HepG2 (cell line): ENCODE measurements at regions not wholly inside any gene's neighbourhood (a gene's known extent, or its start where the extent isn't known, plus 50 kb on each side); places are given as distances from the start of the nearest gene placed in this dataset.

Experiments
- ATAC-seq: fragments of 200-7000 bp; cut with Tn5 transposase; 3 replicates; pipeline ENCODE4 v1.9.1; 2020; ENCODE audit warnings: mild to moderate bottlenecking, moderate library complexity
- BruUV-seq: library from RNA; stranded (reverse); fragments of 400-500 nt; replicated peaks from 2 replicates; lab custom pipeline; 2021; lab: Mats Ljungman, UMichigan
- CTCF ChIA-PET: fragments of 300-600 bp; formaldehyde crosslinking; extraction: SDS; loops from one replicate; lab custom pipeline; 2021; ENCODE audit warnings: low total read pairs, inconsistent platforms, low intra/inter-chr PET ratio; lab: Yijun Ruan, JAX
- POLR2A ChIA-PET: fragments of 350-600 bp; sonication (Branson Sonifier 250); formaldehyde crosslinking; loops from one replicate; lab custom pipeline; 2020; ENCODE audit warnings: antibody characterized with exemption, inconsistent platforms; lab: Yijun Ruan, JAX
- DNase-seq: peaks from one replicate; pipeline ENCODE4 v3.0.0-alpha.2; 2015; ENCODE audit warnings: low spot score
- FAIRE-seq: peaks from 3 replicates; lab custom pipeline; 2011; peaks lifted over from hg19 to GRCh38; lab: Jason Lieb, UNC
- H2AFZ ChIP-seq: one replicate; pipeline ENCODE4 v1.6.1; 2011; ENCODE audit warnings: low read length, inconsistent platforms
- H3K27ac ChIP-seq: fragments of 300-600 bp; 3 replicates; pipeline ENCODE4 v1.8.0; 2011; ENCODE audit warnings: mixed run types, mild to moderate bottlenecking, mixed read lengths, low read length, inconsistent platforms; ENCODE audit not compliant: insufficient read depth; ENCODE audit errors: extremely low read length
- H3K27me3 ChIP-seq, 2 experiments: fragments of 200-600 bp in 1 of 2; 2 replicates in 1 of 2; 3 replicates in 1 of 2; pipeline versions ENCODE4 v1.6.0 to v1.8.0; 2011; ENCODE audit warnings: low read length in 2 of 2, mild to moderate bottlenecking in 2 of 2, moderate library complexity in 2 of 2, inconsistent platforms in 1 of 2; ENCODE audit not compliant: insufficient read depth in 2 of 2, control insufficient read depth in 1 of 2
- H3K36me3 ChIP-seq, 2 experiments: fragments of 200-600 bp in 1 of 2; replicated peaks in 1 of 2; 2 replicates in 1 of 2; 3 replicates in 1 of 2; pipeline versions ENCODE4 v1.5.1 to v1.8.0; 2011; ENCODE audit warnings: low read length in 2 of 2, inconsistent platforms in 1 of 2; ENCODE audit not compliant: insufficient read depth in 2 of 2, control insufficient read depth in 1 of 2
- H3K4me1 ChIP-seq: 2 replicates; pipeline ENCODE4 v1.5.1; 2012; ENCODE audit warnings: low read length, inconsistent platforms; ENCODE audit not compliant: insufficient read depth
- H3K4me2 ChIP-seq: 2 replicates; pipeline ENCODE4 v1.6.0; 2011; ENCODE audit warnings: low read depth, low read length, inconsistent platforms
- H3K4me3 ChIP-seq, 3 experiments: fragments of 200-600 bp in 1 of 3; sonication (generic), shearing (Covaris generic) in 1 of 3; replicated peaks in 1 of 3; 2 replicates each; pipeline ENCODE4 v1.5.1; 2011 to 2016; ENCODE audit warnings: low read length in 3 of 3, inconsistent platforms in 2 of 3, low read depth in 2 of 3, mild to moderate bottlenecking in 2 of 3, control low read depth in 1 of 3, mixed read lengths in 1 of 3; ENCODE audit not compliant: insufficient read depth in 1 of 3
- H3K79me2 ChIP-seq: one replicate; pipeline ENCODE4 v1.6.1; 2011; ENCODE audit warnings: low read length, inconsistent platforms; ENCODE audit not compliant: insufficient read depth
- H3K9ac ChIP-seq: 2 replicates; pipeline ENCODE4 v1.6.0; 2011; ENCODE audit warnings: mild to moderate bottlenecking, low read depth, low read length, inconsistent platforms; ENCODE audit not compliant: insufficient read depth
- H3K9me3 ChIP-seq: 2 replicates; pipeline ENCODE4 v1.5.1; 2012; ENCODE audit warnings: mild to moderate bottlenecking, low read length
- H4K20me1 ChIP-seq: 2 replicates; pipeline ENCODE4 v1.6.0; 2011; ENCODE audit warnings: inconsistent platforms, mild to moderate bottlenecking, low read length, moderate library complexity; ENCODE audit not compliant: insufficient read depth
- ADNP ChIP-seq: sonication (generic); formaldehyde crosslinking; IDR thresholded peaks from 2 replicates; pipeline ENCODE4 v1.4.0; 2020; ENCODE audit warnings: missing genetic modification reagents
- DBP ChIP-seq: sonication (generic); formaldehyde crosslinking; IDR thresholded peaks from 2 replicates; pipeline ENCODE4 v1.4.0; 2020; ENCODE audit warnings: missing genetic modification reagents; ENCODE audit errors: not compliant biosample characterization
- DMTF1 ChIP-seq: sonication (generic); formaldehyde crosslinking; IDR thresholded peaks from 2 replicates; pipeline ENCODE4 v1.4.0; 2020; ENCODE audit warnings: mild to moderate bottlenecking, missing genetic modification reagents
- EP300 ChIP-seq, 3 experiments: sonication (generic) in 1 of 3; formaldehyde crosslinking in 1 of 3; IDR thresholded peaks; 2 replicates each; pipeline versions ENCODE4 v1.5.1 to v1.6.1; 2011 to 2020; ENCODE audit warnings: low read depth in 2 of 3, low read length in 2 of 3, borderline replicate concordance in 1 of 3, improper control_type of control experiment in 1 of 3, mild to moderate bottlenecking in 1 of 3, missing genetic modification reagents in 1 of 3, moderate library complexity in 1 of 3
- GPBP1L1 ChIP-seq: sonication (generic); formaldehyde crosslinking; IDR thresholded peaks from 2 replicates; pipeline ENCODE4 v1.5.0; 2020; ENCODE audit warnings: mild to moderate bottlenecking, missing genetic modification reagents
- MIER2 ChIP-seq: IDR thresholded peaks from 2 replicates; pipeline ENCODE4 v1.6.1; 2016; ENCODE audit warnings: missing biosample characterization, missing genetic modification reagents
- RBM22 ChIP-seq: fragments of 200-400 bp; formaldehyde crosslinking; optimal IDR thresholded peaks from 2 replicates; pipeline ENCODE3; 2017; ENCODE audit warnings: mild to moderate bottlenecking, low read length, moderate library complexity
- SALL1 ChIP-seq: sonication (generic); formaldehyde crosslinking; IDR thresholded peaks from 2 replicates; pipeline ENCODE4 v1.8.0; 2022; ENCODE audit warnings: mild to moderate bottlenecking, missing genetic modification reagents
- SMAD1 ChIP-seq: sonication (generic); formaldehyde crosslinking; IDR thresholded peaks from 2 replicates; pipeline ENCODE4 v1.4.0; 2020; ENCODE audit warnings: missing genetic modification reagents, low read depth, mild to moderate bottlenecking, borderline replicate concordance
- TEAD3 ChIP-seq: optimal IDR thresholded peaks from 2 replicates; pipeline ENCODE3; 2016; ENCODE audit warnings: borderline replicate concordance
- TFDP1 ChIP-seq: IDR thresholded peaks from 2 replicates; pipeline ENCODE4 v1.6.1; 2016; ENCODE audit warnings: missing compliant biosample characterization, missing genetic modification reagents, borderline replicate concordance
- TOE1 ChIP-seq: sonication (generic); formaldehyde crosslinking; IDR thresholded peaks from 2 replicates; pipeline ENCODE4 v1.4.0; 2020; ENCODE audit warnings: mild to moderate bottlenecking, missing genetic modification reagents
- U2AF2 ChIP-seq: fragments of 200-400 bp; formaldehyde crosslinking; IDR thresholded peaks from 2 replicates; pipeline ENCODE4 v1.6.1; 2017; ENCODE audit warnings: low read depth, mild to moderate bottlenecking, low read length
- XBP1 ChIP-seq: sonication (generic); formaldehyde crosslinking; IDR thresholded peaks from 2 replicates; pipeline ENCODE4 v1.5.0; 2020; ENCODE audit warnings: missing genetic modification reagents
- ZNF280B ChIP-seq: sonication (generic); formaldehyde crosslinking; IDR thresholded peaks from 2 replicates; pipeline ENCODE4 v1.5.0; 2020; ENCODE audit warnings: missing genetic modification reagents, mild to moderate bottlenecking, borderline replicate concordance
- WGBS: methylation state at CpG from one replicate; pipeline ENCODE4 v1.1.6; 2017; ENCODE audit warnings: low lambda C conversion rate; 5-methylcytosine and 5-hydroxymethylcytosine counted together
- in situ Hi-C: cut with HindIII; loops from 2 replicates; pipeline ENCODE4 v1.10.0; 2017; ENCODE audit warnings: low pct_unique_long_range_greater_than_20kb; ENCODE audit not compliant: extremely low pct_ligation_motif_present
- intact Hi-C: fragments of 100-400 bp; cut with micrococcal nuclease; formaldehyde crosslinking; loops from one replicate; pipeline ENCODE4 v1.10.0; 2022; ENCODE audit not compliant: unreplicated experiment

- intact Hi-C loops, result no loop called here
- Histone ChIP-seq H2AFZ (no peak overlapping the region), H3K9me3 (no peaks in the 10 kb centered on the region), H3K4me2 (no peak overlapping the region), H3K27me3 (no peaks in the 10 kb centered on the region), H3K27ac (no peak overlapping the region), H4K20me1 (no peaks in the 10 kb centered on the region), H3K4me3 (no peak overlapping the region), H3K79me2 (no peaks in the 10 kb centered on the region), H3K4me1 (no peaks in the 10 kb centered on the region), H3K9ac (no peak overlapping the region), H3K36me3 (no peaks in the 10 kb centered on the region)
- TF ChIP-seq SMAD1 (CRISPR knock-in tag), result no peak
- TF ChIP-seq MIER2 (CRISPR knock-in tag), result no peak
- TF ChIP-seq ZNF280B (CRISPR knock-in tag), result no peak
- TF ChIP-seq TOE1 (CRISPR knock-in tag), result no peak
- no peak for TF ChIP-seq U2AF2
- TF ChIP-seq ADNP (CRISPR knock-in tag), result no peak
- no peak for TF ChIP-seq TEAD3 (CRISPR knock-in tag)
- TF ChIP-seq DBP (CRISPR knock-in tag), result no peak
- no peak for TF ChIP-seq TFDP1 (CRISPR knock-in tag)
- no peak for TF ChIP-seq RBM22
- TF ChIP-seq XBP1, result no peak
- no peak for TF ChIP-seq DMTF1 (CRISPR knock-in tag)
- TF ChIP-seq EP300 (IDR thresholded peaks at IDR 0.05; ENCODE audit: low read depth in 2 of 2, low read length in 2 of 2), result no peak
- no peak for TF ChIP-seq EP300 (CRISPR knock-in tag; IDR thresholded peaks at IDR 0.05; ENCODE audit: borderline replicate concordance)
- no peak for TF ChIP-seq SALL1 (CRISPR knock-in tag)
- no peak for TF ChIP-seq GPBP1L1 (CRISPR knock-in tag)
- DNase-seq (no peak), FAIRE-seq (no peak), ATAC-seq (no peak)
- in situ Hi-C loops, result no loop called here
- ChIA-PET POLR2A (no interaction called here), CTCF (no interaction called here)
- BruUV-seq, result no TSS peak
- WGBS, result 21% methylated on average over 2 of the region's 2 CpGs
Observed at GRCh38 chr7:12777257-12777656, 89.8 kb downstream of the ARL4A start.
